Loucy (cell line): ENCODE measurements at regions not wholly inside any gene's neighbourhood (a gene's known extent, or its start where the extent isn't known, plus 50 kb on each side); places are given as distances from the start of the nearest gene placed in this dataset.

ENCODE experiments used
- H2AFZ ChIP-seq: fragments of 200-600 bp; sonication (generic); 2 replicates; pipeline ENCODE4 v1.6.0; 2016; ENCODE audit warnings: antibody characterized with exemption, mild to moderate bottlenecking, low read length, moderate library complexity
- H3F3A ChIP-seq: fragments of 200-600 bp; 2 replicates; pipeline ENCODE4 v1.6.0; 2016; ENCODE audit warnings: antibody characterized with exemption, low read depth, mild to moderate bottlenecking
- H3K27me3 ChIP-seq: fragments of 200-600 bp; sonication (generic); 2 replicates; pipeline ENCODE4 v1.6.1; 2014; ENCODE audit warnings: low read length, mild to moderate bottlenecking; ENCODE audit not compliant: insufficient read depth, poor library complexity, severe bottlenecking
- H3K36me3 ChIP-seq: fragments of 200-600 bp; sonication (generic); 2 replicates; pipeline ENCODE4 v1.6.1; 2016; ENCODE audit warnings: low read length; ENCODE audit not compliant: insufficient read depth
- H3K4me1 ChIP-seq: fragments of 200-600 bp; sonication (generic); 2 replicates; pipeline ENCODE4 v1.5.1; 2014; ENCODE audit warnings: low read length, mild to moderate bottlenecking; ENCODE audit not compliant: insufficient read depth, poor library complexity, severe bottlenecking
- H3K4me2 ChIP-seq: fragments of 200-600 bp; sonication (generic); 2 replicates; pipeline ENCODE4 v1.6.0; 2014; ENCODE audit warnings: antibody characterized with exemption, low read length, low read depth, mild to moderate bottlenecking; ENCODE audit not compliant: poor library complexity, severe bottlenecking
- H3K4me3 ChIP-seq: fragments of 200-600 bp; sonication (generic); 2 replicates; pipeline ENCODE4 v1.5.1; 2014; ENCODE audit warnings: low read length, mild to moderate bottlenecking, mixed read lengths; ENCODE audit not compliant: poor library complexity, severe bottlenecking
- H3K79me2 ChIP-seq: fragments of 200-600 bp; sonication (generic); 2 replicates; pipeline ENCODE4 v1.6.1; 2014; ENCODE audit warnings: low read length; ENCODE audit not compliant: insufficient read depth
- H3K9ac ChIP-seq: fragments of 200-600 bp; sonication (generic); 2 replicates; pipeline ENCODE4 v1.6.0; 2014; ENCODE audit warnings: mild to moderate bottlenecking, low read depth, low read length, moderate library complexity; ENCODE audit not compliant: poor library complexity, severe bottlenecking
- H3K9me2 ChIP-seq: fragments of 200-600 bp; sonication (generic); replicated peaks from 2 replicates; pipeline ENCODE4 v1.6.1; 2016; ENCODE audit warnings: low read depth, low read length, mixed read lengths
- H3K9me3 ChIP-seq: fragments of 200-600 bp; sonication (generic); 2 replicates; pipeline ENCODE4 v1.6.1; 2014; ENCODE audit warnings: mild to moderate bottlenecking, antibody characterized with exemption, low read length, low read depth; ENCODE audit not compliant: insufficient read depth
- H4K20me1 ChIP-seq: fragments of 200-600 bp; sonication (generic); 2 replicates; pipeline ENCODE4 v1.6.0; 2014; ENCODE audit warnings: antibody characterized with exemption, low read length, mild to moderate bottlenecking; ENCODE audit not compliant: insufficient read depth, poor library complexity, severe bottlenecking
- EZH2phosphoT487 ChIP-seq: fragments of 200-600 bp; IDR thresholded peaks from 2 replicates; pipeline ENCODE4 v1.6.1; 2018; ENCODE audit warnings: antibody characterized with exemption, mild to moderate bottlenecking, moderate library complexity, borderline replicate concordance
- TF ChIP-seq, protein P1 (sequence below): fragments of 200-600 bp; sonication (generic); conservative IDR thresholded peaks from 2 replicates; pipeline ENCODE4 v1.5.1; 2014; ENCODE audit warnings: mild to moderate bottlenecking, antibody characterized with exemption, low read length

DNA sequence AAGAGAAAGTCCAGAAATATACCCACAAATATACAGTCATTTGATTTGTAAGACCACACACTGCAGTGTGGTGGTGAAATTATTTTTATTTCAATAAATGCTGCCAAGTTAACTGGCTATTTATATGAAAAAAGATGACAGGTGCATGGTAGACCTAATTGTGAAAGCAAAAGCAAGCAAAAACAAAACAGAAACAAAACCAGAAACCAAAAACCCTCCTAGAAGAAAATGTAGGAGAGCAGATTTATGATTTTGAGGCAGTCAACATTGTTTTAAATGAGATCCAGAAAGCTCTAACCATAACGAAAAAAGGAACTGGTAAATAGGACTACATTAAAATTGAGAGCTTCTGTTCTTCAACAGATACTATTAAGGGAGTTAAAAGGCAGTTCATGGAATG lies 303.6 kb downstream of the PRDM2 start:
- TF ChIP-seq EZH2phosphoT487: no peak
- TF ChIP-seq, protein P1, sequence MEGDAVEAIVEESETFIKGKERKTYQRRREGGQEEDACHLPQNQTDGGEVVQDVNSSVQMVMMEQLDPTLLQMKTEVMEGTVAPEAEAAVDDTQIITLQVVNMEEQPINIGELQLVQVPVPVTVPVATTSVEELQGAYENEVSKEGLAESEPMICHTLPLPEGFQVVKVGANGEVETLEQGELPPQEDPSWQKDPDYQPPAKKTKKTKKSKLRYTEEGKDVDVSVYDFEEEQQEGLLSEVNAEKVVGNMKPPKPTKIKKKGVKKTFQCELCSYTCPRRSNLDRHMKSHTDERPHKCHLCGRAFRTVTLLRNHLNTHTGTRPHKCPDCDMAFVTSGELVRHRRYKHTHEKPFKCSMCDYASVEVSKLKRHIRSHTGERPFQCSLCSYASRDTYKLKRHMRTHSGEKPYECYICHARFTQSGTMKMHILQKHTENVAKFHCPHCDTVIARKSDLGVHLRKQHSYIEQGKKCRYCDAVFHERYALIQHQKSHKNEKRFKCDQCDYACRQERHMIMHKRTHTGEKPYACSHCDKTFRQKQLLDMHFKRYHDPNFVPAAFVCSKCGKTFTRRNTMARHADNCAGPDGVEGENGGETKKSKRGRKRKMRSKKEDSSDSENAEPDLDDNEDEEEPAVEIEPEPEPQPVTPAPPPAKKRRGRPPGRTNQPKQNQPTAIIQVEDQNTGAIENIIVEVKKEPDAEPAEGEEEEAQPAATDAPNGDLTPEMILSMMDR: no peak
- no peak overlapping the region for H3K4me3 ChIP-seq
- H2AFZ ChIP-seq: no peak overlapping the region
- no peaks in the 10 kb centered on the region for H3K79me2 ChIP-seq
- H3K4me1 ChIP-seq: no peaks in the 10 kb centered on the region
- H3F3A ChIP-seq: no peaks in the 10 kb centered on the region
- H3K4me2 ChIP-seq: no peak overlapping the region
- no peaks in the 10 kb centered on the region for H3K9me2 ChIP-seq
- no peaks in the 10 kb centered on the region for H3K9me3 ChIP-seq
- H3K36me3 ChIP-seq: no peaks in the 10 kb centered on the region
- H3K27me3 ChIP-seq: no peaks in the 10 kb centered on the region
- no peak overlapping the region for H3K9ac ChIP-seq
- no peaks in the 10 kb centered on the region for H4K20me1 ChIP-seq

DNA sequence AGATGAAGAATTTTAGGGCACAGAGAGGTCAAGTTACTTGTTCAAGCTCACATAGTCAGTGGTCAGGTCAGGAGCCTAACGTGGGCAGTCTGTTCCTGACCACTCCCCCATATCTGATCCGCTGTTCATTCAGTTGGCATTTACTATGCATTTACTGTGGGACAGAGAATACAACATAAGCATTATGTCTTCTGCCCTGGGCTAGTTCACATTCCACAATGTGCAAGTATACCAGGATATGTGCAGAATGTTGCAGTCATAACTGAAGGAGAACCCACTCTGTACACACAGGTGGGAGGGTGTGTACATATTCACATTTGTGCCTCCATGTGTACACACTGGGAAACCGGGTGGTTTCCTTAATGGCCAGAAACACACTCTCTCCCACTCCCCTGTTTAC lies 309.6 kb downstream of the PRDM2 start:
- no peaks in the 10 kb centered on the region for H3K79me2 ChIP-seq
- TF ChIP-seq EZH2phosphoT487: no peak
- no peaks in the 10 kb centered on the region for H3K27me3 ChIP-seq
- H3K4me3 ChIP-seq: no peak overlapping the region
- H3K9me2 ChIP-seq: no peaks in the 10 kb centered on the region
- H3K9me3 ChIP-seq: no peaks in the 10 kb centered on the region
- no peak overlapping the region for H3K9ac ChIP-seq
- H2AFZ ChIP-seq: no peak overlapping the region
- no peak overlapping the region for H3K4me2 ChIP-seq
- no peaks in the 10 kb centered on the region for H3K36me3 ChIP-seq
- H4K20me1 ChIP-seq: no peaks in the 10 kb centered on the region
- no peaks in the 10 kb centered on the region for H3F3A ChIP-seq
- H3K4me1 ChIP-seq: no peaks in the 10 kb centered on the region

DNA sequence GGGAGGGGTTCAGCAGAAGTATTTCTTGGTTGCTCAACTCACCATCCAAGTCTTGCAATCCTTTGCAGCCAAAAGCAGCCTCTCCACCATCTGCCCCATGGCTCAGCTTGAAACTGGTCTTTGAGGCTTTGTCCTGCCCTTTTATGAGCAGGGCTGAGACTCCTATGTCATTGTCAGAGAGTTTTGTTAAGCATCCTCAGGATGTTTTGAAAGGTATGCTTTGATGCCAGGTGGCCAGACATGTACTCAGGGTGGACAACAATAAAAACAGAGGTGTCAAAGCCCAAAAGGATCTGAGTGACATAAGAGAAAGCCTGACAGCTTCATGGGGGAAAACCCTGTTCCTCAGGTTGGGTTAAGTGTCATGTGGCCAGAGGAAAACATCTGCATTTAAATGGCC lies 310.5 kb downstream of the PRDM2 start:
- Histone ChIP-seq H3K36me3 (no peaks in the 10 kb centered on the region), H3K9me3 (no peaks in the 10 kb centered on the region), H3K27me3 (no peaks in the 10 kb centered on the region), H3K4me1 (no peaks in the 10 kb centered on the region), H2AFZ (no peak overlapping the region), H3K79me2 (no peaks in the 10 kb centered on the region), H4K20me1 (no peaks in the 10 kb centered on the region), H3K9me2 (no peaks in the 10 kb centered on the region), H3K4me2 (no peak overlapping the region), H3K9ac (no peak overlapping the region), H3K4me3 (no peak overlapping the region), H3F3A (no peaks in the 10 kb centered on the region)
- TF ChIP-seq, protein P1: no peak
- TF ChIP-seq EZH2phosphoT487: no peak

DNA sequence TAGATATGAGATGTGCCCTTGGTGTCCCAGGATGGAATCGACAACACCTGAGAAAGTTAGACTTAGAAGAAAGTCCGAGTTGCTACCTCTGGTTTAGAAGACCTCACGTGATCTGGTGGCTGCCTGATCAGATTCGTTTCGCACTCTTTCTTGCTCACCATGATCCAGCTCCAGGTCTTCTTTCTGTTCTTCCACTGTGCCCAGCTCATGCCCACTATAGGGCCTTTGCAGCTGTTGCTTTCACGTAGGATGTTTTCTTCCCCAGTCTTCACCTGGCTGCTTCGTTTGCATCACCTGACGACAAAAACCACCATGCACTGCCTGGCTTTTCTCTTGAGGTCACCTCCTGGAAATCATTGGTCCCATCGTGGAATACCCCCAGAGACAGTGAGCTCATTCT lies 311.1 kb downstream of the PRDM2 start:
- Histone ChIP-seq H2AFZ (no peak overlapping the region), H3K9me2 (no peaks in the 10 kb centered on the region), H3K27me3 (no peaks in the 10 kb centered on the region), H3K36me3 (no peaks in the 10 kb centered on the region), H3K9me3 (no peaks in the 10 kb centered on the region), H3K4me1 (no peaks in the 10 kb centered on the region), H3K9ac (no peak overlapping the region), H3K4me3 (no peak overlapping the region), H3F3A (no peaks in the 10 kb centered on the region), H3K79me2 (no peaks in the 10 kb centered on the region), H4K20me1 (no peaks in the 10 kb centered on the region), H3K4me2 (no peak overlapping the region)
- no peak for TF ChIP-seq EZH2phosphoT487
- TF ChIP-seq, protein P1: no peak
